NCI-H2029 (cell line): ENCODE measurements at regions not wholly inside any gene's neighbourhood (a gene's known extent, or its start where the extent isn't known, plus 50 kb on each side); places are given as distances from the start of the nearest gene placed in this dataset.

Experiments used
- DNase-seq: peaks from one replicate; lab custom pipeline; 2025; lab: John Stamatoyannopoulos, UW

- peak; percentile 2 for DNase-seq
These were observed 1002.2 kb upstream of the FLRT2 start for GRCh38 chr14:84527706-84528105.

DNA sequence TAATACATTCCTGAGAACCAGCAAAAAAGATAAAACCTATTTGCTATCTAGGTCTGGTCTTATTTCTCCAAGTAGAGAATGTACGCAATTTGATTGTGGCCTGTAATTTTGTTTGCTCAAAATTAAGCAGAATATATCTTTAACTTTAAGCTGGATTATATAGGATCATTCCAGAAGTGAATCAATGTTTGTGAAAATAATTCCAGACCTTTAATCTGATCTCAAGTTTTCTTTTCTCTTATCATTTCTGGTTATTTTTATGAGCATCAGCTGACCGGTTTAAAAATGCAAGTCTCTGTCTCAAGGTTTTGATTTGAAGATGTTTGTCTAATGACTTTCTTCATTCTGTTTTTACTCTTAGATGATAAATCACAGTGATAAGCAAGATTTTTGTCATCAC, 997.9 kb upstream of the FLRT2 start:
- DNase-seq, result no peak

GRCh38 chr14:84533181-84533725, 996.7 kb upstream of the FLRT2 start:
- no peak for DNase-seq

- DNase-seq, result no peak
These were observed 996.2 kb upstream of the FLRT2 start for GRCh38 chr14:84533791-84534190.

DNA sequence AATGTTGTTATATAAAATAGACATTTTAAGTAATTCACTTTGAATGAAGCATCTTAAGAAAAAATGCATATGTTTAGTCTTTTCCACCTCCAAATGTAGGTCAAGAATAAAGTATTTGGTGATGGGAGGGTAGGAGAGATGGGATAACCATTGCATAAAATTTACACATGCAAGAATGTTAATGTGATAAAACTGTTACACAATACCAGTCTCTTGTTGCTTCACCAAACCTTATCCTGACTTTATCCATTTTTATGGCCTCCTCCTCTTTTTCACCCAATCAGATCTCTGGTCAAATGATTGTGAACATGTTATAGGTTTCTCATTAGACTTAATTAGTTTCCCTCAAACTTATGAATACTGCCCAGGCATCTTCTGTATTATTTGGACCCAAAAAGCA, 994.5 kb upstream of the FLRT2 start:
- no peak for DNase-seq

- DNase-seq, result no peak
These were observed 994.0 kb upstream of the FLRT2 start for GRCh38 chr14:84535976-84536375.

DNA sequence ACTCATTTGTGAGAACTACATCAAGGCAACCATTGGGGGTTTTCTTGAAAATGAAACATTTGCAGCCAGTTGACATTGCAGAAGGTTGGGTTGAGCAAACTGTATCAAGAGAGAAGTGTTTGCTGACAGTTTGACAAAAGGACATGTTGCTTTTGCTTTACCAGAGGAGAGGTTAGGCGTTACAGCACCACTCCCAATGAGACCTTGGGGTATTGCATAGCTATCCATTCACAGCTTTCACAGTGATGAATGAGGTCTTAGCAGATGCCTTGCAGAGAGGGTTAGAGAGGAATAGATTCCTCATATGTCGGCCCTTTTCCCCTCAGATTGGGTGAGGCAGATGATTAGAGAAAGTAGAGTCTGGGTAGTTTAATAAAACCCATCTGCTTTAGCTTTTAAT, 988.9 kb upstream of the FLRT2 start:
- no peak for DNase-seq

- DNase-seq, result no peak
These were observed 986.1 kb upstream of the FLRT2 start for GRCh38 chr14:84543859-84544258.

DNA sequence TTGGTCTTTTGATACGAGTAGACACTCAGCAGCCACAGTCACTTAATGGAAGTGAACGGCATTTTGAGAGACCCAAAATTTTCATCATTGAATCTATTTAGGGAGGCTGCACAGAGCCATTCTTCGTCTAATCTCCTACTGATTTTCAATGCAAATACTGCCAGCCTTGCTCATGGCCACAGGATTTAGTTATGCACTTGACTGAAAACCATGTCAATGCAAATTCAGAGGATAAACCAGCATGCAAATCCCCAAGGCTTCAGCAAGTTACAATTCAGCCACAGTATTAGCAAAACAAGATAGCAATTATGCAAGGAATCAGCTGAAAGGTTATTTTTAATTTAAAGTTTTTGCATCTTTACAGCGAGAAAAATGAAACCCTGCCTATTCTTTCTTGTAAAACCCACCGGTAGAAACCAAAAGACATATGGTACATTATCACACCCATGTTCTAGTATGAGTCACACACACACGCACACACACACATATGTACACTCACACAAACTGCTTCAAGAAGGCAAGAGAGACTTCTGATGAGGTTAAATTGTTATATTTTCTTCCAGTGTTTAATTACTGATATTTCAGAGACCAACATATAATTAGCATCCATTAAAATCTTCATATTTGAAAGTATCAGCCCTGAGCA, 985.3 kb upstream of the FLRT2 start:
- no peak for DNase-seq

DNA sequence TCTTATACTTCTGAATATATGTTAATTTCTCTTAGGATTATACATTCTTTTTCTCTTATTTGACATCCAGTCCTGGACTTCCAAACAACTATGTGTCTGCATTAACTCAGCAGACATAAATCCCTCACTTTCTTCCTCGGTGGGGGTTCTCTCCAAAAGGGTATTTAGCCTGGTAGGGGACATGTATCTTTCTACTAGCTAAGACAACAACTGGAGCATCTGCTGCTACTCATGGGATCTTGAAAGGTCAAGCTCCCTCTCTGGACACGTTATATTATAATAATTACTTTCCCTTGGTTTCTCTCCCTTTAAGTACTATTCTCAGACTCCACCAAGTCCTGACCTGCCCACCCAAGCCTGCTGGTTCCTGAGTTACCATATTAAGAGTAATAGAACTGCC, 983.7 kb upstream of the FLRT2 start:
- DNase-seq, result no peak

DNA sequence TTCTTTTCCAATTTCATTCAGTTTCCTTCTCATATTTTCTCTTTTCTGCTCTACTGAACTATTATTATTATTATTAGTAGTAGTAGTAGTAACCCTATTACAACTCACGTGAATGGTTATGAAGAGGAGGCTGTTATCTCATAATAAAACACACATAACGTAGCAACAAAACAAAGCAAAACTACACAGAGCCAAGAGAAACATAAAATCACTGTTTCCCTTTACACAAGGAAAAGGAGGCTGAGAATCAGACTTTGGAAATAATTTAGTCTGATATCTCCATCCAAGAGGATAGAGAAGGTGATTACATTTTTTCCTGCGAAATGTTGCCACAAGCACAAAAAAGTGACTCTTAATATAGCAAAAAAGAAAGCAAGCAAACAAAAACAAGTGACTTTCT, 975.8 kb upstream of the FLRT2 start:
- no peak for DNase-seq

- DNase-seq, result no peak
These were observed 974.5 kb upstream of the FLRT2 start for GRCh38 chr14:84555493-84555892.

- no peak for DNase-seq
These were observed 963.8 kb upstream of the FLRT2 start for GRCh38 chr14:84566109-84566508.

DNA sequence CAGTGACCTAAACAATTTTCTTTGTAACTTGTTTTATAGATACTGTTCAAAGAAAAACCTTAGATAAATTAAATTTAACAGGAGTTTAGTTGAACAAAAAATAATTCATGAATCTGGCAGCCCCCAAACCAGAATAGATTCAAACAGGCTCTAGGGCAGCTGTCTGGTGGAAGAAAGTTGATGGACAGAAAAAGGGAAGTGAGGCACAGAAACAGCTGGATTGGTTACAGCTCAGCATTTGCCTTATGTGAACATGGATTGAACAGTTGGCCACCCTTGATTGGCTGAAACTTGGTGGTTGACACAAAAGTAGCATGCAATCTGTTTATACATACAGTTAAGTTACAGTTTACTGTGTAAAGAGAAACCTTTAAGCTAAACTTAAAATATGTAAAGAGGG, 954.3 kb upstream of the FLRT2 start:
- no peak for DNase-seq

DNA sequence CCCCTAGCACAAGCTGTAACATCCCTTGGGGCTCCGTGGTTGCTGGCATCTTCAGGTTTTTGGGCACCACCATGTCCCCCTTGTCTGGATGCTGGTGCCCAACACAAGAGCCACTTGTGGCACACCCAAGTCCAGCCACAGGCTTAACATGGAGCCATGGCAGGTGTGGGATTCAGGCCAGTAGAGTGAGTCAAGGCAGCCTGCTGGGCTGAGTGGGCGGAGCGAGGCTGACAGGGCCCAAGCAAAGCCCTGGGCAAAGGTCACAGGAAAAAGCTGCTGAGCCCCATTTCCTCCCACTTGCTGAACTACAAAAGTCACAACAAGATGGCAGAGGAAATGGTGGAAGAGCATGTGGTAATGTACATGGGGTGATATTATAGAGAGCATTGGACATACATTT, 950.7 kb upstream of the FLRT2 start:
- DNase-seq, result no peak

DNA sequence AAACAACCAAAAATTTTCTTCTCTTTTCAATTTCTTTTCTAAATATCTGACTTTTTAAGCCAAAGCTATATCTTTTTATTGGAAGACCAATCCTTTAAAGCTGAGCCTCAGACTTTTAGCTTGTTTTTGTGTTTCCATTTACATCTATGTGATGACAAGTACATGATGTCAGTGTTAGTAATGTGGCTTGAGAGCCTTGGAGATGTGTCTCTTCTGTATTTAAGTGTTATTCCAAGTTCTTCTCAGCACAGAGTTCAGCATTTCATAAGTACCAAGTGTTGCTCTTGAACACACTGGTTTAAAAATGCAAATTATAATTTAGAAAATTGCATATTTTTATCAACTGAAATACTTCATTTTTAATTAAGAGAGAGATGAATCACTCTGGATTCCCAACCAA, 948.9 kb upstream of the FLRT2 start:
- DNase-seq, result no peak

- no peak for DNase-seq
These were observed 945.4 kb upstream of the FLRT2 start for GRCh38 chr14:84584511-84584910.

- peak; percentile 54 for DNase-seq
These were observed 938.0 kb upstream of the FLRT2 start for GRCh38 chr14:84591827-84592445.

DNA sequence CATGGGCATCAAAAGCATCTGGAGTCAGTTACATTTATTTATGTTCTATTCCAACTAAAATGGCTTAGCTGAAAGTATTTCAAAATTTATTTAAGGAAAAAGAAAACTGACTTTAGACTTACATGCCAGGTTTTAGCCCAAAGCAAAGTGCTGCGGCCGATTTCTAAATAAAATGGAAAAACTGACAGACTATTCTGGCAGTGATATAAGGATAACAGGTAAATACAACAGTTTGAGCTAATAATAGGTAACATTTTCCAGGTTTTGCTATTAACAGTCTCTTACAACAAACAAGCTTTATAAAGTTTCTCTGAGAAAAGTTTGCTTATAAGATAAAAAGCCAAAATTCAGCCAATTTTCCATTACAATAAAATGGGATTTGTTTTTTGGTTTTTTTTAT, 937.2 kb upstream of the FLRT2 start:
- no peak for DNase-seq

GRCh38 chr14:84610086-84610485, 919.9 kb upstream of the FLRT2 start:
- no peak for DNase-seq

DNA sequence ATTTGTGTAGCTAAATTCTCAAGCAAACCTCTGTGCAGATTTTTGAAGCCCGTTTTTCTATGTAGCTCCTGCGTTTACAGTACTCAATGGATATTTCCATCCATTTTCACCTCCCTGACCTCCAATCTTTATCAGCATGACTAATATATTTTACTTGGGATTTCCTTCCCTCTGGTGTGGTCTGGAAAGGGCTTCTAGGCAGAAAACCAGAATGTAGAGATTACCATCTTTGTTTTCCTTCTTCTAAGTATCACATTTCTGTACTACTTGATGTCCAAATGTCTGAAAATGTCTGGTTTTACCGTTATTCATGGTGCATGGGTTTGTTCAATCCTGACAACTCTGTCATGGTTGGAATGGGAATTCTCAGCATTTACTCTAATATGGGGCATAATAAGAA, 907.6 kb upstream of the FLRT2 start:
- no peak for DNase-seq

GRCh38 chr14:84643446-84643845, 886.5 kb upstream of the FLRT2 start:
- no peak for DNase-seq

DNA sequence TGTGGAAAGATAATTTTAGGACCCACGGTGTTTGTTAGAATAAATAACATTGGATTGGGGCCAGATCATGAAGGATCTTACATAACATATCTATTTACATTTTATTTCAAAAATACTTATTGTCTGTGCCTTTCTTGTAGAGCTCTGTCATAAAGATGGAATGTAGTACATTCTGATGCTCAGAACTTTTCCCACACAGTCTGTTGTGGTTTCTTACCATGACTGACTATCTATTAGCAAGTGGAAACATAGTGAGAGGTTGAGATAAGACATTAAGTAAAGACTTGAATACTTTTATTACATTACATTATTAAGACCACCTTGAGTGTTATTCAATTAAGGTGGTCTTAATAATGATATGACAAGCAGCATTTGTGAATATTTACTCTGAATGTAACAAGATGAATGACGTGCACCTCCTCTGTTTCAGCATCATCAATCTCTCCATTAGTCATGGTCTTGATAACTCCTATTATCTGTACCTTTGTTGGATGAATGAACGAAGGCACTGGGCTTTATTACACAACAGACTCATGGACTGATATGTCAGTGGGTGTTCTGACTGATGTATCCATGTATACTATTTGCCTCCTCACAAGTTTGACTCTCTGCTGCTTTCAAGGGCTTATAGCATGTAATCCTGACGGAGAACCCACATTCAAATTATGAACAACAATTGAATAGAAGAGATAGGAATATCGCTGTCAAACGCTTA, 883.0 kb upstream of the FLRT2 start:
- no peak for DNase-seq
